Skeletal muscle tissue (tissue), 3 donors: ENCODE measurements at regions not wholly inside any gene's neighbourhood (a gene's known extent, or its start where the extent isn't known, plus 50 kb on each side); places are given as distances from the start of the nearest gene placed in this dataset.

ENCODE experiments used
- H3K27ac ChIP-seq: one replicate; pipeline ENCODE4 v1.7.0; 2013; ENCODE audit warnings: mild to moderate bottlenecking, low read depth, low read length, inconsistent platforms
- H3K27me3 ChIP-seq, 3 donors: one replicate each; pipeline ENCODE4 v1.7.0; 2013; ENCODE audit warnings: low read length in 3 of 3; ENCODE audit not compliant: control insufficient read depth in 3 of 3, insufficient read depth in 3 of 3
- H3K36me3 ChIP-seq, 3 donors: one replicate each; pipeline ENCODE4 v1.7.0; 2013; ENCODE audit warnings: low read length in 3 of 3; ENCODE audit not compliant: control insufficient read depth in 3 of 3, insufficient read depth in 3 of 3
- H3K4me1 ChIP-seq, 3 donors: one replicate each; pipeline ENCODE4 v1.7.0; 2013; ENCODE audit warnings: low read length in 3 of 3, mild to moderate bottlenecking in 3 of 3; ENCODE audit not compliant: control insufficient read depth in 3 of 3, insufficient read depth in 3 of 3
- H3K4me3 ChIP-seq, 3 donors: one replicate each; pipeline ENCODE4 v1.7.0; 2013; ENCODE audit warnings: low read length in 3 of 3
- H3K9ac ChIP-seq, 3 donors: one replicate each; pipeline ENCODE4 v1.7.0; 2013; ENCODE audit warnings: low read length in 3 of 3, mild to moderate bottlenecking in 3 of 3, moderate library complexity in 2 of 3, low read depth in 1 of 3
- H3K9me3 ChIP-seq, 3 donors: one replicate each; pipeline ENCODE4 v1.7.0; 2013; ENCODE audit warnings: low read length in 3 of 3; ENCODE audit not compliant: control insufficient read depth in 3 of 3
- donor health status: Osteomylitis.

- Histone ChIP-seq H3K4me3 (no peak overlapping the region), H3K27ac (no peak overlapping the region), H3K36me3 (no peaks in the 10 kb centered on the region)
Measured at GRCh38 chr10:64134676-64135075, 613.5 kb downstream of the REEP3 start.

GRCh38 chr10:64142395-64142794 is 621.2 kb downstream of the REEP3 start:
- no peaks in the 10 kb centered on the region for H3K9me3 ChIP-seq
- H3K9ac ChIP-seq: no peak overlapping the region
- no peak overlapping the region for H3K4me3 ChIP-seq
- no peaks in the 10 kb centered on the region for H3K36me3 ChIP-seq
- H3K27me3 ChIP-seq: no peaks in the 10 kb centered on the region
- H3K4me1 ChIP-seq: no peaks in the 10 kb centered on the region
- H3K27ac ChIP-seq: no peak overlapping the region

More at GRCh38 chr10:64134676-64135075, 613.5 kb downstream of the REEP3 start:
- Histone ChIP-seq H3K9me3 (no peaks in the 10 kb centered on the region), H3K27me3 (no peaks in the 10 kb centered on the region), H3K9ac (no peak overlapping the region), H3K4me1 (no peaks in the 10 kb centered on the region)

- Histone ChIP-seq H3K9me3 (no peaks in the 10 kb centered on the region), H3K27ac (no peak overlapping the region), H3K4me3 (no peak overlapping the region), H3K36me3 (no peaks in the 10 kb centered on the region), H3K9ac (no peak overlapping the region), H3K27me3 (no peaks in the 10 kb centered on the region), H3K4me1 (no peaks in the 10 kb centered on the region)
Measured at GRCh38 chr10:64148607-64149006, 627.4 kb downstream of the REEP3 start.

GRCh38 chr10:64156166-64156565 is 635.0 kb downstream of the REEP3 start:
- H3K36me3 ChIP-seq: no peaks in the 10 kb centered on the region
- H3K4me1 ChIP-seq: no peaks in the 10 kb centered on the region
- no peak overlapping the region for H3K4me3 ChIP-seq
- no peaks in the 10 kb centered on the region for H3K9me3 ChIP-seq
- H3K27me3 ChIP-seq: no peaks in the 10 kb centered on the region
- no peak overlapping the region for H3K9ac ChIP-seq
- H3K27ac ChIP-seq: no peak overlapping the region

GRCh38 chr10:64158551-64158950 is 637.4 kb downstream of the REEP3 start:
- H3K4me3 ChIP-seq: no peak overlapping the region
- H3K9me3 ChIP-seq: no peaks in the 10 kb centered on the region
- H3K27me3 ChIP-seq: no peaks in the 10 kb centered on the region
- no peaks in the 10 kb centered on the region for H3K36me3 ChIP-seq
- H3K9ac ChIP-seq: no peak overlapping the region
- H3K27ac ChIP-seq: no peak overlapping the region
- no peaks in the 10 kb centered on the region for H3K4me1 ChIP-seq

- H3K27me3 ChIP-seq: no peaks in the 10 kb centered on the region
- no peaks in the 10 kb centered on the region for H3K36me3 ChIP-seq
- no peak overlapping the region for H3K9ac ChIP-seq
- no peaks in the 10 kb centered on the region for H3K4me1 ChIP-seq
- H3K4me3 ChIP-seq: no peak overlapping the region
- no peaks in the 10 kb centered on the region for H3K9me3 ChIP-seq
- no peak overlapping the region for H3K27ac ChIP-seq
Measured at GRCh38 chr10:64159910-64160872, 639.0 kb downstream of the REEP3 start.

- Histone ChIP-seq H3K27ac (no peak overlapping the region), H3K9me3 (no peaks in the 10 kb centered on the region), H3K4me1 (no peaks in the 10 kb centered on the region), H3K9ac (no peak overlapping the region), H3K4me3 (no peak overlapping the region), H3K36me3 (no peaks in the 10 kb centered on the region), H3K27me3 (no peaks in the 10 kb centered on the region)
Measured at GRCh38 chr10:64170791-64171190, 649.6 kb downstream of the REEP3 start.

- Histone ChIP-seq H3K9ac (no peak overlapping the region), H3K36me3 (no peaks in the 10 kb centered on the region), H3K9me3 (no peaks in the 10 kb centered on the region), H3K4me3 (no peak overlapping the region), H3K27me3 (no peaks in the 10 kb centered on the region), H3K4me1 (no peaks in the 10 kb centered on the region), H3K27ac (no peak overlapping the region)
Measured at GRCh38 chr10:64173826-64174225, 652.6 kb downstream of the REEP3 start.

- Histone ChIP-seq H3K4me3 (no peak overlapping the region), H3K4me1 (no peaks in the 10 kb centered on the region), H3K9me3 (no peaks in the 10 kb centered on the region), H3K36me3 (no peaks in the 10 kb centered on the region), H3K9ac (no peak overlapping the region), H3K27me3 (no peaks in the 10 kb centered on the region), H3K27ac (no peak overlapping the region)
Measured at GRCh38 chr10:64174666-64175255, 653.6 kb downstream of the REEP3 start.

GRCh38 chr10:64175271-64175962 is 654.2 kb downstream of the REEP3 start:
- H3K9ac ChIP-seq: no peak overlapping the region
- H3K27ac ChIP-seq: no peak overlapping the region
- H3K4me3 ChIP-seq: no peak overlapping the region
- H3K4me1 ChIP-seq: no peaks in the 10 kb centered on the region
- no peaks in the 10 kb centered on the region for H3K27me3 ChIP-seq
- no peaks in the 10 kb centered on the region for H3K9me3 ChIP-seq
- no peaks in the 10 kb centered on the region for H3K36me3 ChIP-seq
